ENCODE measurements at regions not wholly inside any gene's neighbourhood (a gene's known extent, or its start where the extent isn't known, plus 50 kb on each side); places are given as distances from the start of the nearest gene placed in this dataset.

DNA sequence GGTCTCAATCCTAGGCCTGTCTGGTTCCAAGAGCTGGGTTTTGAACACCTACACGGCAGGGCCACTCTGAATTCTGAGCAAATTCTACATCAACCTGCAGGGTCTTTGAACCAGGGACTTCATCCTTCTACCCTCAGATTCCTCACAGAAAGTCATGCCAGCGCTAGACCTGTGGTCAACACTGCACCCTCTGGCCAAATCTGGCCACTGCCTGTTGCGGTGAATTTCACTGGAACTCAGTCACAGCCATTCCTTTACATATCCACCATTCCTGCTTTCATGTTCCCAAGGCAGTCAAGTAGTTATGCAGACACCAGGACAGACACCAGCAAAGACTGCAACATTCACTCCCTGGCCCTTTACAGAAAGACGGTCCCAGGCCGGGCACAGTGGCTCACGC lies 144.6 kb downstream of the C16orf95 start:
- no peaks in the 10 kb centered on the region for H3K27me3 ChIP-seq
- no peak overlapping the region for H3K4me3 ChIP-seq
- peak in 1 of 2 donors; percentile 12 for DNase-seq (ENCODE audit: low read depth in 1 of 2, low spot score in 1 of 2)
- no peak overlapping the region for H3K27ac ChIP-seq
- no peaks in the 10 kb centered on the region for H3K9me3 ChIP-seq (ENCODE audit: low read depth)
- H3K4me1 ChIP-seq (ENCODE audit: low read depth), result no peaks in the 10 kb centered on the region
- TF ChIP-seq, protein P1, sequence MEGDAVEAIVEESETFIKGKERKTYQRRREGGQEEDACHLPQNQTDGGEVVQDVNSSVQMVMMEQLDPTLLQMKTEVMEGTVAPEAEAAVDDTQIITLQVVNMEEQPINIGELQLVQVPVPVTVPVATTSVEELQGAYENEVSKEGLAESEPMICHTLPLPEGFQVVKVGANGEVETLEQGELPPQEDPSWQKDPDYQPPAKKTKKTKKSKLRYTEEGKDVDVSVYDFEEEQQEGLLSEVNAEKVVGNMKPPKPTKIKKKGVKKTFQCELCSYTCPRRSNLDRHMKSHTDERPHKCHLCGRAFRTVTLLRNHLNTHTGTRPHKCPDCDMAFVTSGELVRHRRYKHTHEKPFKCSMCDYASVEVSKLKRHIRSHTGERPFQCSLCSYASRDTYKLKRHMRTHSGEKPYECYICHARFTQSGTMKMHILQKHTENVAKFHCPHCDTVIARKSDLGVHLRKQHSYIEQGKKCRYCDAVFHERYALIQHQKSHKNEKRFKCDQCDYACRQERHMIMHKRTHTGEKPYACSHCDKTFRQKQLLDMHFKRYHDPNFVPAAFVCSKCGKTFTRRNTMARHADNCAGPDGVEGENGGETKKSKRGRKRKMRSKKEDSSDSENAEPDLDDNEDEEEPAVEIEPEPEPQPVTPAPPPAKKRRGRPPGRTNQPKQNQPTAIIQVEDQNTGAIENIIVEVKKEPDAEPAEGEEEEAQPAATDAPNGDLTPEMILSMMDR (IDR thresholded peaks at IDR 0.05; ENCODE audit: low read depth, low read length), result peak; percentile 15
- no peaks in the 10 kb centered on the region for H3K36me3 ChIP-seq

DNA sequence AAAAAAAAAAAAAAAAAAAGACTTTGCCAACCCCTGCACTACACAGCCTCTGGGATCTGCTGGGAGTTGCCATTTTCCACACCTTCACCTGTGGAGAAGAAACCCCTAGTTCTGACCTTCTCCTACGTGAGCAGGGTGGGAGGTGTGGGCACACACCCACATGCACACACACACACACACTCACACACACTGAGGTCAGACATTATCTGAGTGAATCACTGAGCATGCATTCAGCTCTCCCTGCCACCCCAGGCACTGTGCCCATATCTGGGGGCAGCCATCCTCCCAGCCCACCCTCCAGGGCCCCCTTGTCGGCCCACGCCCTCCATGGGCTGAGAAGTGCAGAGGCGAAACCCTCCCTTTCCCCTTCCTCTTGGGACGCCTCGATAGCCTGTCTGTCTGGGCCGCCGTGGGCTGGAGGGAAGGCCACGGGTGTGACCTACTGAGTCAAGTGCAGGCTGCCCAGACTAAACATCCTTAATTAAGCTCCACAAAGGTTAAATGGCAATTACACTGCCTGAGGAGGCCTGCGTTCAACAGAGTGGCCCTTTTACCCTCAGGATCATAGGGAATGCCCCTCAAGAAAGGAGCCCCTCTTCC lies 143.8 kb downstream of the C16orf95 start:
- H3K4me1 ChIP-seq (ENCODE audit: low read depth), result peaks cover 5% of the 10 kb centered on the region
- no peak overlapping the region for H3K4me3 ChIP-seq
- H3K27ac ChIP-seq, result no peak overlapping the region
- no peaks in the 10 kb centered on the region for H3K36me3 ChIP-seq
- TF ChIP-seq, protein P1 (IDR thresholded peaks at IDR 0.05; ENCODE audit: low read depth, low read length), result no peak
- DNase-seq (ENCODE audit: low read depth in 1 of 2, low spot score in 1 of 2), result peak in 1 of 2 donors; percentile 27
- H3K27me3 ChIP-seq, result no peaks in the 10 kb centered on the region
- H3K9me3 ChIP-seq (ENCODE audit: low read depth), result no peaks in the 10 kb centered on the region

DNA sequence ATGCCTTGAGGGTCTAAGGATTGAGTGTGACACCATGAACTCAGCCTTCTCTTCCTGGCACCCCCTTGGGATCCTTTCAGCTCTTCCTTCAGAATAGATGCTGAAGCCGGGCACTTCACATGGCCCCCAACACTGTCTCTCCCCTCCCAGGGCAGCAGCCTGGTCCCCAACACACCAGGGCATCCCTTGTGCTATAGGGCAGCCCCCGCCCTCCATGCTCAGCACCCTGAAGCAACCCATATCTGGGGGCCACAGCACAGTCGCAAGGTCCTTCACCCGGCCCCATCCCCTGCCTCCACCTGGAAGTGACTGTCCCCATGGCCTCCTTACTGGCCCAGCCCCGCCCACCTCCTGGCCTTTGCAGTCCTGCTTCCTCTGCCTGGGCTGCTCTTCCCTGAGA lies 143.1 kb downstream of the C16orf95 start:
- no peak overlapping the region for H3K4me3 ChIP-seq
- H3K36me3 ChIP-seq, result no peaks in the 10 kb centered on the region
- H3K4me1 ChIP-seq (ENCODE audit: low read depth), result peaks cover 10% of the 10 kb centered on the region
- TF ChIP-seq, protein P1 (IDR thresholded peaks at IDR 0.05; ENCODE audit: low read depth, low read length), result no peak
- H3K27me3 ChIP-seq, result no peaks in the 10 kb centered on the region
- no peak overlapping the region for H3K27ac ChIP-seq
- no peak for DNase-seq (ENCODE audit: low read depth in 1 of 2, low spot score in 1 of 2)
- no peaks in the 10 kb centered on the region for H3K9me3 ChIP-seq (ENCODE audit: low read depth)

DNA sequence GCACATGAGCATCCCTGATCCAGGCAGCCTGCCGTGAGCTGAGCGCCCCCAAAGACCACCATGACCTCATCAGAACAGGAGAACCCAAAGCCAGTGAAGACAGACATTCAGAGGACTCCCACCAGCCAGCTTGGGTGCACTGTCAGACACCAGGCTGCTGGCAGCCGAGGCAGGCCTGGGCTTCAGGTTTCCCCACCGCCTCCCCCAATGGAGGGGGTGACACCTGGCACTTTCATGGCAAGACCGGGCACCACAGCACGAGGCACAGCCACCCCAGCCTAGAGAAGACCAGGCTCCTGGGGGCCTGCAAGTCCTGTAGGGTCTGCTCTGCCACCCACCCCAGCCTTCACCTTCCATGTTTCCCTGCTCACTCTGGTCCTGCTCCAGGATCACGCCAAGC lies 140.5 kb downstream of the C16orf95 start:
- Histone ChIP-seq H3K4me3 (no peak overlapping the region), H3K36me3 (no peaks in the 10 kb centered on the region), H3K27me3 (no peaks in the 10 kb centered on the region), H3K27ac (no peak overlapping the region), H3K9me3 (ENCODE audit: low read depth) (no peaks in the 10 kb centered on the region), H3K4me1 (ENCODE audit: low read depth) (peaks cover 10% of the 10 kb centered on the region)
- DNase-seq (ENCODE audit: low read depth in 1 of 2, low spot score in 1 of 2), result no peak
- TF ChIP-seq, protein P1 (IDR thresholded peaks at IDR 0.05; ENCODE audit: low read depth, low read length), result no peak

DNA sequence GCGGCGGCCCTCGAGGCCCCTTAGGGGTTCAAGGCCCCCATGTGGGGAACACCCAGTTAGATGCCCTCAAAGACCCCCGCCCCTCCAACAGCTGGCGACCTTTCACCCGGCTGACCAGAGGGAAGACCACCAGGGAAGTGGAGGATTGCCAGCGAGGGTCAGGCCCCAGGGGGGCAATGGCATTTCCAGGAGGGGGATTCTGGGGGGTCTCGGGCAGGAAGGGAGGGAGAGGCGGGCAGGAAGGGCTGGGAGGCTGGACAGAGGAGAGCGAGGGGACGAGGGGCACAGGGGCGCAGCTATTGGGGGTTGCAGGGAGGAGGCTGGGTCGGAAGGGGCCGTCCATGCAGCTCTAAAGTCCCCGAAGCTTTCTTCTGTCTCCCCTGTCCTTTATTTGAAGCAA lies 139.5 kb downstream of the C16orf95 start:
- no peak overlapping the region for H3K4me3 ChIP-seq
- H3K27ac ChIP-seq, result no peak overlapping the region
- no peaks in the 10 kb centered on the region for H3K36me3 ChIP-seq
- no peaks in the 10 kb centered on the region for H3K27me3 ChIP-seq
- peaks cover 10% of the 10 kb centered on the region for H3K4me1 ChIP-seq (ENCODE audit: low read depth)
- no peaks in the 10 kb centered on the region for H3K9me3 ChIP-seq (ENCODE audit: low read depth)
- no peak for DNase-seq (ENCODE audit: low read depth in 1 of 2, low spot score in 1 of 2)
- TF ChIP-seq, protein P1 (IDR thresholded peaks at IDR 0.05; ENCODE audit: low read depth, low read length), result no peak

Data from cardiac muscle cell (in vitro differentiated cells and primary cell).